Psoas muscle (tissue), 7 donors: ENCODE measurements at regions not wholly inside any gene's neighbourhood (a gene's known extent, or its start where the extent isn't known, plus 50 kb on each side); places are given as distances from the start of the nearest gene placed in this dataset.
A peak's percentile ranks its signal among the peaks of the same experiment; 100 is the strongest.

Experiments
- ATAC-seq, 4 donors: fragments of 200-7000 bp; cut with Tn5 transposase; one replicate each; pipeline ENCODE4 v1.9.1; 2020; ENCODE audit warnings: moderate library complexity in 3 of 4, mild to moderate bottlenecking in 2 of 4
- DNase-seq, 2 donors: peaks; one replicate each; pipeline ENCODE4 v3.0.0-alpha.2; 2020
- H3K27ac ChIP-seq: fragments of 200-600 bp; one replicate; pipeline ENCODE4 v1.8.0; 2022
- H3K27me3 ChIP-seq, 3 donors: fragments of 200-600 bp in 1 of 3; one replicate each; pipeline versions ENCODE4 v1.6.1 to v1.8.0; 2013 to 2022; ENCODE audit warnings: low read length in 2 of 3, mild to moderate bottlenecking in 2 of 3, moderate library complexity in 1 of 3; ENCODE audit not compliant: insufficient read depth in 3 of 3
- H3K36me3 ChIP-seq, 2 donors: fragments of 200-600 bp in 1 of 2; one replicate each; pipeline versions ENCODE4 v1.6.1 to v1.8.0; 2013 to 2022; ENCODE audit warnings: low read depth in 1 of 2, mild to moderate bottlenecking in 1 of 2, moderate library complexity in 1 of 2; ENCODE audit not compliant: insufficient read depth in 1 of 2
- H3K4me1 ChIP-seq: fragments of 200-600 bp; one replicate; pipeline ENCODE4 v1.8.0; 2022
- H3K4me3 ChIP-seq: fragments of 200-600 bp; one replicate; pipeline ENCODE4 v1.8.0; 2022; ENCODE audit warnings: mild to moderate bottlenecking
- H3K9me3 ChIP-seq: fragments of 200-600 bp; one replicate; pipeline ENCODE4 v1.8.0; 2022
- CTCF ChIP-seq: fragments of 200-600 bp; IDR thresholded peaks from one replicate; pipeline ENCODE4 v1.8.0; 2022; ENCODE audit warnings: antibody characterized with exemption
- WGBS, 3 donors: extraction: QIAGEN DNeasy Blood & Tissue Kit; methylation state at CpG; one replicate each; pipeline versions ENCODE4 v1.1.6 to v1.1.7; 2013; 5-methylcytosine and 5-hydroxymethylcytosine counted together
- intact Hi-C, 2 donors: fragments of 100-400 bp; cut with DNase I; formaldehyde crosslinking; loops; one replicate each; pipeline versions ENCODE4 v1.11.0 to v1.14.2; 2022
- donor health status: healthy with polysubstance abuse.
- donor health status: DM: no; HTN: no; CAD: no; lungs with moderate emphysema.
- donor health status: Bipolar disorder and iron deficiency.
- donor health status: healthy.
- donor health status: DM: yes; HTN: yes; CAD: no.
- donor health status: DM: no; HTN: no; CAD: no.
- donor health status: DM: yes; HTN: yes; CAD: no.

- intact Hi-C loops, result loop anchor here (2.0 to 10.0 kb wide), 6 partner anchors 152 to 339 kb away; partner anchors contain the start of gene ITPRID2 (in 1 of the 2)
- no peak overlapping the region for H3K27ac ChIP-seq
- WGBS, 3 donors, result 27 to 30% (median 30%) methylated on average over 6 of the region's 6 CpGs
- H3K36me3 ChIP-seq, result no peaks in the 10 kb centered on the region
- no peaks in the 10 kb centered on the region for H3K4me1 ChIP-seq
- TF ChIP-seq CTCF, result peak; percentile 72
- no peaks in the 10 kb centered on the region for H3K27me3 ChIP-seq
- no peak for DNase-seq
- no peaks in the 10 kb centered on the region for H3K9me3 ChIP-seq
- ATAC-seq, result peak in 2 of 4 donors; percentile 40 to 72
- H3K4me3 ChIP-seq, result no peak overlapping the region
Measured at GRCh38 chr2:181742922-181743722, 62.8 kb upstream of the NEUROD1 start.

GRCh38 chr2:181743723-181744031 is 63.4 kb upstream of the NEUROD1 start:
- Histone ChIP-seq H3K36me3 (no peaks in the 10 kb centered on the region), H3K9me3 (no peaks in the 10 kb centered on the region), H3K4me3 (no peak overlapping the region), H3K4me1 (no peaks in the 10 kb centered on the region), H3K27ac (no peak overlapping the region), H3K27me3 (no peaks in the 10 kb centered on the region)
- intact Hi-C loops, result loop anchor here (2.0 to 10.0 kb wide), 6 partner anchors 151 to 339 kb away; partner anchors contain the start of gene ITPRID2 (in 1 of the 2)
- ATAC-seq, result no peak
- 61 to 75% (median 65%) methylated on average over 2 of the region's 2 CpGs for WGBS, 3 donors
- no peak for DNase-seq
- TF ChIP-seq CTCF, result no peak

- WGBS, 3 donors, result 90 to 93% (median 90%) methylated on average over 3 of the region's 3 CpGs
- Histone ChIP-seq H3K4me3 (no peak overlapping the region), H3K4me1 (no peaks in the 10 kb centered on the region), H3K27me3 (no peaks in the 10 kb centered on the region), H3K27ac (no peak overlapping the region), H3K9me3 (no peaks in the 10 kb centered on the region), H3K36me3 (no peaks in the 10 kb centered on the region)
- no peak for TF ChIP-seq CTCF
- intact Hi-C loops, result loop anchor here in 1 of 2 donors (10.0 kb wide), 2 partner anchors 149 to 209 kb away; partner anchors contain the start of gene ITPRID2
- no peak for ATAC-seq
- DNase-seq, result no peak
Measured at GRCh38 chr2:181745796-181746540, 65.7 kb upstream of the NEUROD1 start.

GRCh38 chr2:181746844-181747243 is 66.5 kb upstream of the NEUROD1 start:
- H3K27me3 ChIP-seq, result no peaks in the 10 kb centered on the region
- no peak for DNase-seq
- no peak for ATAC-seq
- no peak overlapping the region for H3K27ac ChIP-seq
- WGBS, 3 donors, result 81 to 85% (median 82%) methylated on average over 2 of the region's 2 CpGs
- H3K9me3 ChIP-seq, result no peaks in the 10 kb centered on the region
- intact Hi-C loops, result loop anchor here in 1 of 2 donors (10.0 kb wide), 2 partner anchors 148 to 208 kb away; partner anchors contain the start of gene ITPRID2
- no peak for TF ChIP-seq CTCF
- no peaks in the 10 kb centered on the region for H3K4me1 ChIP-seq
- no peaks in the 10 kb centered on the region for H3K36me3 ChIP-seq
- H3K4me3 ChIP-seq, result no peak overlapping the region
